ENCODE measurements at regions not wholly inside any gene's neighbourhood (a gene's known extent, or its start where the extent isn't known, plus 50 kb on each side); places are given as distances from the start of the nearest gene placed in this dataset.

- H3K4me3 ChIP-seq (replicated peaks; ENCODE audit: low read depth, low read length): no peak overlapping the region
- no peak for DNase-seq (ENCODE audit: extremely low read depth, low read depth)
- no peak for TF ChIP-seq CTCF (IDR thresholded peaks at IDR 0.05; ENCODE audit: low read depth, low read length, missing control alignments)
These were observed 187.6 kb upstream of the GRAMD2B start for GRCh38 chr5:126235628-126236027.

DNA sequence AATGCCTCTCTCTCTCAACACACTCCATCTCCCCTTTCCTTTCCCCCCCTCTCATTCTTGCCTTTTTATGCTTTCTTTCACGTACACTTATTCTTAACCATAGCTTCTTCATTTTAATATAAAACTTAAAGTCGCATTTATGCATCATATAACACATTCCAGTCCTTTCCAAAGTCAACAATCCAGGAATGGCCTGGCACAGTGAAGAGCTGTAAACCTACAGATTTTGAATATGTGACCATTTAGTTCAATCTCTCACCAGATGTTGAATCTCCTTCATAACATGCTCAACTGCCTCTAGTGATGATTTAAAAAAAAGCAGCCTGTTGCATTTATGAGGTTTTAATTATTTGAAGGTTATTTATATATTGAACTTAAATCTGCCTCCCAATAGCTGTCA, 186.2 kb upstream of the GRAMD2B start:
- H3K4me3 ChIP-seq (replicated peaks; ENCODE audit: low read depth, low read length): no peak overlapping the region
- TF ChIP-seq CTCF (IDR thresholded peaks at IDR 0.05; ENCODE audit: low read depth, low read length, missing control alignments): no peak
- DNase-seq (ENCODE audit: extremely low read depth, low read depth): peak; percentile 1

- no peak for TF ChIP-seq CTCF (IDR thresholded peaks at IDR 0.05; ENCODE audit: low read depth, low read length, missing control alignments)
- no peak overlapping the region for H3K4me3 ChIP-seq (replicated peaks; ENCODE audit: low read depth, low read length)
- DNase-seq (ENCODE audit: extremely low read depth, low read depth): no peak
These were observed 174.6 kb upstream of the GRAMD2B start for GRCh38 chr5:126248611-126249010.

- TF ChIP-seq CTCF (IDR thresholded peaks at IDR 0.05; ENCODE audit: low read depth, low read length, missing control alignments): no peak
- no peak overlapping the region for H3K4me3 ChIP-seq (replicated peaks; ENCODE audit: low read depth, low read length)
- DNase-seq (ENCODE audit: extremely low read depth, low read depth): no peak
These were observed 172.2 kb upstream of the GRAMD2B start for GRCh38 chr5:126251024-126251423.

DNA sequence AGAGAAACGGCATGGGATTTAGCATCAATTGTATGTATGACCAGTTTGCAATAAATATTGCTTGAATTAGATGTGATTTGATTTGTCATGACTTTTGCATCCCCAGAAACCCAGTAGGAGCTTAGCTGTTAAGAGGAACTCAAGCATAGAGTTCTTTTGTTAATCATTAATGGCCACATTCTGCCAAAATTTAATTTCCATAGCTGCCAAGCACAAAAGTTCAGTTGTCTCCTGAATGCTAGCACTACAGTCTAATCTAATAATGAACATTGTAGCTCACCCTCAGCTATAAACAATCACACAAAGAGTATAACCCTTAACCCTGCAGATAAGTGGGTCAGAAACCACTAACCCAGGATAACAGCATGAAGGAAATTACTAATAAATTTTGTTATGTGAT, 169.8 kb upstream of the GRAMD2B start:
- no peak for TF ChIP-seq CTCF (IDR thresholded peaks at IDR 0.05; ENCODE audit: low read depth, low read length, missing control alignments)
- DNase-seq (ENCODE audit: extremely low read depth, low read depth): no peak
- H3K4me3 ChIP-seq (replicated peaks; ENCODE audit: low read depth, low read length): no peak overlapping the region

DNA sequence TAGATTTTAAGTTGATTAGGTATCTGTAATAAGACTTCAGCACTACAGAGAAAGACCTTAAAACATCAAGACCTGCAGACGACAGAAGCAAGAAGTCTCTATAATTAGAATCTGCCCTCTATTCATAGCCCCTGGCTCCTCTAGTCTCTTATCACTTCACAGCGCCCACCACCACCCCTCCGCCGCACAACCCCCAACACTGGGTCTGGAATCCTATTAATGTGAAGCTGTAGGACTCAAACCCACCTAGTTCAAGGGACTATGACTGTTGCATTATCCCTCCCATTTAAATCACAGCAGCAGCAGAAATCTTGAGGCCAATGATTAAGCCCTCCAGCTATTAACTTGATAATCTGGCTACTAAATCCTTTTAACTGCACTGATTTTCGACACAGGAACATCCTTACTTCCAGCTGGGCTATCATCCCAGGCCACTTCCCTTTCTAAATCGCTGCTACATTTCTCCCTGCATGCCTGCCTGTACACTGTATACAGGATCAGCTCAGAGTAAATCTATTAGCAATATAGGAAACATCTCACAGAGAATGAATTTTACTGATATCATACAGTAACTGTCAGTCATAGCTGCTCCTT, 159.5 kb upstream of the GRAMD2B start:
- no peak overlapping the region for H3K4me3 ChIP-seq (replicated peaks; ENCODE audit: low read depth, low read length)
- TF ChIP-seq CTCF (IDR thresholded peaks at IDR 0.05; ENCODE audit: low read depth, low read length, missing control alignments): no peak
- no peak for DNase-seq (ENCODE audit: extremely low read depth, low read depth)

- DNase-seq (ENCODE audit: extremely low read depth, low read depth): no peak
- no peak overlapping the region for H3K4me3 ChIP-seq (replicated peaks; ENCODE audit: low read depth, low read length)
- TF ChIP-seq CTCF (IDR thresholded peaks at IDR 0.05; ENCODE audit: low read depth, low read length, missing control alignments): no peak
These were observed 157.3 kb upstream of the GRAMD2B start for GRCh38 chr5:126265917-126266316.
